ENCODE measurements at regions not wholly inside any gene's neighbourhood (a gene's known extent, or its start where the extent isn't known, plus 50 kb on each side); places are given as distances from the start of the nearest gene placed in this dataset.

DNA sequence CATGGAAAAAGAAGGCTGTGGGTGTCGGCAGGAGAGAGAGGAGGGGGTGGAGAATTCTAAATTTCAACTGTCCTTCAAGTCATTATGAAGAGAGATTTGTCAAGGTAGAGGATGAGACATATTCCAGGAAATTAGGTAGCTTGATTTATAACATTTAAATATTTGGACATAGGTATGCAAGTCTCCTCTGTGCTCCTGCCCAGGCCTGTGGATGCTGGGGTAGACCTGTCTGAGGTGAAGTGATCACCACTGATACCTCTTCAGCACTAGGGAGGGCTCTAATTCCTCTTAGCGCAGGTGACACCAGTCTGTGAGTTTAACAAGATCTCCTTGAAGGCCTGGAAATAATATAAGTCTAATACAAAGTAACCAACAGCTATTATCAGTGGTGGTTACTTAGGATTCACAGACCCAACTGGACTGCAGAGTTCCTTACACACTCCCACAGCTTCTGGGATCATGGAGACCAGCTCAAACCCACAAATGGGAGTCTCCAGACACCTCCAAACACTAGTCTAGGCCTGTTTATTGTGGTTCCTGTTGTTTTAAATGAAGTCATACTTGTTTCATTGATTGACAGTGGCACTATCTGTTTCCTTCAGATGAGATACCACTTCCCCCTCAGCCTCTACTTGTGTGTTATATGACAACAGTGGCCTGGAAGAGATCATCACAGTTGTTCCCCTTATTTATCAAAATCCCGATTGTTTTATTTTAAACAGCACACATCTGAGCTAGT, 104.1 kb upstream of the ITPRID2 start:
- DNase-seq: no peak
- intact Hi-C loops (cut with DNase I): no loop called here
- Histone ChIP-seq H3K9me3 (replicated peaks in 1 of 3) (no peaks in the 10 kb centered on the region), H3K27ac (no peak overlapping the region), H3K4me1 (replicated peaks in 1 of 2) (peaks cover 0 to 8% of the 10 kb centered on the region in 2 donors), H3K36me3 (replicated peaks in 1 of 2) (no peaks in the 10 kb centered on the region), H3K4me3 (no peak overlapping the region), H3K27me3 (no peaks in the 10 kb centered on the region)
- WGBS, 4 donors: 86 to 87% (median 87%) methylated on average over 3 of the region's 3 CpGs
- TF ChIP-seq CTCF (IDR thresholded peaks at IDR 0.05) (no peak), POLR2A (IDR thresholded peaks at IDR 0.05) (no peak)

- Histone ChIP-seq H3K27ac (no peak overlapping the region), H3K4me3 (no peak overlapping the region), H3K27me3 (no peaks in the 10 kb centered on the region), H3K4me1 (replicated peaks in 1 of 2) (peaks cover 0 to 8% of the 10 kb centered on the region in 2 donors), H3K9me3 (replicated peaks in 1 of 3) (no peaks in the 10 kb centered on the region), H3K36me3 (replicated peaks in 1 of 2) (no peaks in the 10 kb centered on the region)
- TF ChIP-seq CTCF (IDR thresholded peaks at IDR 0.05): no peak
- no peak for TF ChIP-seq POLR2A (IDR thresholded peaks at IDR 0.05)
- 96 to 98% (median 97%) methylated on average over 3 of the region's 3 CpGs for WGBS, 4 donors
- no peak for DNase-seq
- intact Hi-C loops (cut with DNase I): no loop called here
Measured at GRCh38 chr2:181788897-181789555, 102.5 kb upstream of the ITPRID2 start.

DNA sequence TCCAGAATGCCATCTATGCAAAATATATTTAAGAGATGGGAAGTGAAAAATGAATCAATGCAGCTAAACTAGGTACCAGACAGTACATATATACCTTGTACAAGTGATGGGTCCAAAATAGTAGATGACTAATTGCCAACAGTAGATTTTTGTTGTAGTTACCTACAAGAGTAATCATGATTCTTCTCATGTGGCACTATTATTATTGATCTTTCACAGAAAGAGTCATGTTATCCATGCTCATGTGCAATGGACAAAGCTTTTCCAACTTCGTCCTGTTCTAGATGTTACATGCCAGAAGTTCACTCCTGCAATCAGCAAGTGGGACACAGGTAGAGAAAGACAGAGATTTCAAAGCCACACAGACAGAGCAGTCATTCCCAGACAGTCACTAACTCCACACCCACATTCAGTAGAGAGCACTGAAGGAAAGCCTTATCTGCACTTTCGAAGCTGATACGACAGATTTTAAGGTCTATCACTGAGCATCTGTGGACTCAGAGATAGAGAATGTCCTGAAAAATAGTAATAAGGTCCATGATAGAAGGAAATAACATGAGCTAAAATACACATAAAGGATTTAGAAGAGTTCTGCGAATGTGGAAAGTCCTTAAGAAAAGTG, 101.6 kb upstream of the ITPRID2 start:
- intact Hi-C loops (cut with DNase I): no loop called here
- Histone ChIP-seq H3K27me3 (no peaks in the 10 kb centered on the region), H3K27ac (no peak overlapping the region), H3K9me3 (replicated peaks in 1 of 3) (no peaks in the 10 kb centered on the region), H3K4me3 (no peak overlapping the region), H3K4me1 (replicated peaks in 1 of 2) (peaks cover 0 to 8% of the 10 kb centered on the region in 2 donors), H3K36me3 (replicated peaks in 1 of 2) (no peaks in the 10 kb centered on the region)
- WGBS, 4 donors: 88 to 95% (median 91%) methylated on average over 4 of the region's 4 CpGs
- DNase-seq: no peak
- TF ChIP-seq CTCF (IDR thresholded peaks at IDR 0.05) (no peak), POLR2A (IDR thresholded peaks at IDR 0.05) (no peak)

Data from adrenal gland (tissue), 9 donors.